ENCODE measurements at regions not wholly inside any gene's neighbourhood (a gene's known extent, or its start where the extent isn't known, plus 50 kb on each side); places are given as distances from the start of the nearest gene placed in this dataset.

GRCh38 chr6:43914272-43915147, 144.5 kb downstream of the VEGFA start:
- DNase-seq, result no peak

GRCh38 chr6:43913375-43914271, 143.6 kb downstream of the VEGFA start:
- DNase-seq, result no peak

GRCh38 chr6:43912598-43913371, 142.8 kb downstream of the VEGFA start:
- DNase-seq, result no peak

- no peak for DNase-seq
Observed at GRCh38 chr6:43912116-43912577, 142.1 kb downstream of the VEGFA start.

GRCh38 chr6:43911354-43912115, 141.5 kb downstream of the VEGFA start:
- DNase-seq, result no peak

- DNase-seq, result no peak
Observed at GRCh38 chr6:43910638-43911353, 140.8 kb downstream of the VEGFA start.

GRCh38 chr6:43910149-43910637, 140.2 kb downstream of the VEGFA start:
- DNase-seq, result no peak

- no peak for DNase-seq
Observed at GRCh38 chr6:43909474-43910148, 139.6 kb downstream of the VEGFA start.

GRCh38 chr6:43907789-43908472, 137.9 kb downstream of the VEGFA start:
- no peak for DNase-seq

GRCh38 chr6:43907312-43907711, 137.3 kb downstream of the VEGFA start:
- no peak for DNase-seq

GRCh38 chr6:43904311-43905123, 134.5 kb downstream of the VEGFA start:
- DNase-seq, result no peak

GRCh38 chr6:43903739-43904290, 133.8 kb downstream of the VEGFA start:
- no peak for DNase-seq

GRCh38 chr6:43901733-43902230, 131.8 kb downstream of the VEGFA start:
- DNase-seq, result no peak

- DNase-seq, result no peak
Observed at GRCh38 chr6:43900916-43901732, 131.1 kb downstream of the VEGFA start.

GRCh38 chr6:43900560-43900915, 130.5 kb downstream of the VEGFA start:
- DNase-seq, result no peak

- no peak for DNase-seq
Observed at GRCh38 chr6:43899830-43900229, 129.8 kb downstream of the VEGFA start.

- DNase-seq, result no peak
Observed at GRCh38 chr6:43898358-43899131, 128.5 kb downstream of the VEGFA start.
